AG04450 (cell line): ENCODE measurements at regions not wholly inside any gene's neighbourhood (a gene's known extent, or its start where the extent isn't known, plus 50 kb on each side); places are given as distances from the start of the nearest gene placed in this dataset.

Experiments used
- CTCF ChIA-PET: fragments of 300-600, 350-600 bp; formaldehyde crosslinking; extraction: SDS; loops from one replicate; lab custom pipeline; 2022; ENCODE audit warnings: antibody characterized with exemption, inconsistent platforms; lab: Charles Lee
- POLR2A ChIA-PET: fragments of 350-600 bp; formaldehyde crosslinking; extraction: SDS; loops from one replicate; lab custom pipeline; 2021; ENCODE audit warnings: antibody characterized with exemption, inconsistent platforms; lab: Yijun Ruan, JAX
- DNase-seq: peaks from one replicate; pipeline ENCODE4 v3.0.0-alpha.2; 2011; ENCODE audit warnings: low read depth, low spot score
- H3K27ac ChIP-seq: one replicate; pipeline ENCODE4 v1.5.1; 2012; ENCODE audit warnings: low read depth, low read length, control low read depth
- H3K27me3 ChIP-seq: one replicate; pipeline ENCODE4 v1.6.0; 2012; ENCODE audit warnings: low read length; ENCODE audit not compliant: control insufficient read depth, insufficient read depth
- H3K4me3 ChIP-seq: 2 replicates; pipeline ENCODE4 v1.5.1; 2011; ENCODE audit warnings: mild to moderate bottlenecking, low read depth, low read length, control low read depth
- H3K9me3 ChIP-seq: 2 replicates; pipeline ENCODE4 v1.5.1; 2012; ENCODE audit warnings: low read length; ENCODE audit not compliant: control insufficient read depth, insufficient read depth
- TF ChIP-seq, protein P1 (sequence below): IDR thresholded peaks from 2 replicates; pipeline ENCODE4 v1.5.1; 2011; ENCODE audit warnings: low read depth, low read length, control low read depth, inconsistent platforms

DNA sequence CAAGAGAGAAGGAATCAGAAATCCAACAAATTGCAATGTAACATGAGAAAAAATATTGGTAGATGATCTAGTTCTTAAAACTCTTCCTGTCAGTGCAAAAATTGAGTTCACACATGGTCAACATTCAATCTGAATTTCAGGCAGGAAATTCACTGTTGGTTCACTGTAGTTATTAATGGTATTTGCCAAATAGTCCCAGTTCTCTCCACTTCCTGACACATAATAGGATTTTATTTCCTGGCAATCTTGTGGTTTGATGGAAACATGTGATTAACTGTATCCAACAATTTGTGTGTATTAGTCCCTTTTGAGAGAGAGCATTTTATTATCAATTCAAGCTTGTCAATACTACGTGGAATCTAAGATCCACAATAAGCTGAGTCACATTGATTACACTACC, 1103.1 kb downstream of the ROBO2 start:
- peaks cover 5% of the 10 kb centered on the region; the same call in 1 of the 2 replicates for H3K9me3 ChIP-seq
- TF ChIP-seq, protein P1, sequence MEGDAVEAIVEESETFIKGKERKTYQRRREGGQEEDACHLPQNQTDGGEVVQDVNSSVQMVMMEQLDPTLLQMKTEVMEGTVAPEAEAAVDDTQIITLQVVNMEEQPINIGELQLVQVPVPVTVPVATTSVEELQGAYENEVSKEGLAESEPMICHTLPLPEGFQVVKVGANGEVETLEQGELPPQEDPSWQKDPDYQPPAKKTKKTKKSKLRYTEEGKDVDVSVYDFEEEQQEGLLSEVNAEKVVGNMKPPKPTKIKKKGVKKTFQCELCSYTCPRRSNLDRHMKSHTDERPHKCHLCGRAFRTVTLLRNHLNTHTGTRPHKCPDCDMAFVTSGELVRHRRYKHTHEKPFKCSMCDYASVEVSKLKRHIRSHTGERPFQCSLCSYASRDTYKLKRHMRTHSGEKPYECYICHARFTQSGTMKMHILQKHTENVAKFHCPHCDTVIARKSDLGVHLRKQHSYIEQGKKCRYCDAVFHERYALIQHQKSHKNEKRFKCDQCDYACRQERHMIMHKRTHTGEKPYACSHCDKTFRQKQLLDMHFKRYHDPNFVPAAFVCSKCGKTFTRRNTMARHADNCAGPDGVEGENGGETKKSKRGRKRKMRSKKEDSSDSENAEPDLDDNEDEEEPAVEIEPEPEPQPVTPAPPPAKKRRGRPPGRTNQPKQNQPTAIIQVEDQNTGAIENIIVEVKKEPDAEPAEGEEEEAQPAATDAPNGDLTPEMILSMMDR: no peak
- H3K27ac ChIP-seq: no peak overlapping the region
- no peak overlapping the region for H3K4me3 ChIP-seq
- POLR2A ChIA-PET: no interaction called here
- no peaks in the 10 kb centered on the region for H3K27me3 ChIP-seq
- CTCF ChIA-PET: no interaction called here
- DNase-seq: no peak

DNA sequence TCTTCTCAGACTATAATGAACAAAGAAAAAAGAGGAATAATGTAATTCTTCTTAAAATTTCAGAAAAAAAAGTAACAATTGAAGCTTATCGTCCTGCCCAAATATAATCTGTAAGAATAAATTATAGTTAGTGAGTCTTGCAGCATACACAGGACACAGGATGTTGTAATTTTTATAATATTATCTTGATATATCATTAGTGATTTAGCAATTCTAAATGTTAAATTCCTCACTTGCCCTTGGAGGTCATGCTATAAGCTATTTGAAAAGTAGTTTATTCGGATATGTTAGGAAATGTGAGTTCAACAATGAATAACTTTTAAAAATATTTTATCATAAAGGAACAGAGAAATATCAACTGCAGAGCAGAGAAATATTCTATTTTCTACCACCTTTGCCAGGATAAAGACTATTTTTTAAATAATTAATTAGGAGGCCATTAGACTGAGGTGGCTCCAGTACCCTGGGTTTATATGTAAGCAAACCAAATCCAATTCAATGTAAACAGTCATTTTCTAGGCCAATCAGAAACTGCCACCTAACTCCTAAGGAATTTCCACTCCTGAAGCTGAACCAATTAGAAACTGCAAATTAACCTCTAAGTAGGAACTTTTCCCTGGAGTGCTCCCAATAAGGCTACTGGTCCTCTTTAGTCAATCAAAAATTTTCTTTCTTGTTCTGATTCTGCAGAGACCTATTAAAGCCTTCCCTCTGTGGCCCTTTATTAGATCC, 1109.3 kb downstream of the ROBO2 start:
- CTCF ChIA-PET: no interaction called here
- Histone ChIP-seq H3K4me3 (no peak overlapping the region), H3K27me3 (no peaks in the 10 kb centered on the region), H3K27ac (no peak overlapping the region), H3K9me3 (peaks cover 5% of the 10 kb centered on the region; the same call in 1 of the 2 replicates)
- TF ChIP-seq, protein P1: no peak
- DNase-seq: no peak
- POLR2A ChIA-PET: no interaction called here

DNA sequence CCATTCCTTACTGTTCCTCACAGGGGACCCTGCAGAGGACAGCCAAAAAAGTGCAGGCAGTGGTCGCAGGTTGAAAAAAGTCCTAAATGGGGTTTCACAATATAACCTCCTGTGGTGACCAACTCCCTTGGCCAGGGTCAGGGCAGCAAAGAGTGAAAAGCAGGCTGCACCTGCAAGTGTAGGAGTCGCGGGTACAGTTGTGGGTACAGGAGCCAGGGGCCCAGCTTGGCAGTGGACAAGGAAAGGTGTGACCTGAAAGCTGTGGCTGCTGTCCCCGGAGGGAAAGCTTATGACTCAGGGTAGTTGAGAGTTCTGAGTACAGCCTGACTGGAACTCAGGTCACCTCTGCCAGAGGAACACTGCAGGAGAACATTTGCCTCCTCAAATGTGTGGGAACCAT, 1114.1 kb downstream of the ROBO2 start:
- TF ChIP-seq, protein P1: no peak
- DNase-seq: no peak
- H3K4me3 ChIP-seq: no peak overlapping the region
- H3K9me3 ChIP-seq: no peaks in the 10 kb centered on the region
- CTCF ChIA-PET: interaction anchor here (0.7 to 0.9 kb wide), 2 partner anchors 11 to 948 kb away, joined by 3 to 4 read pairs; no protein-coding TSS in a partner anchor
- no peak overlapping the region for H3K27ac ChIP-seq
- POLR2A ChIA-PET: no interaction called here
- H3K27me3 ChIP-seq: no peaks in the 10 kb centered on the region

DNA sequence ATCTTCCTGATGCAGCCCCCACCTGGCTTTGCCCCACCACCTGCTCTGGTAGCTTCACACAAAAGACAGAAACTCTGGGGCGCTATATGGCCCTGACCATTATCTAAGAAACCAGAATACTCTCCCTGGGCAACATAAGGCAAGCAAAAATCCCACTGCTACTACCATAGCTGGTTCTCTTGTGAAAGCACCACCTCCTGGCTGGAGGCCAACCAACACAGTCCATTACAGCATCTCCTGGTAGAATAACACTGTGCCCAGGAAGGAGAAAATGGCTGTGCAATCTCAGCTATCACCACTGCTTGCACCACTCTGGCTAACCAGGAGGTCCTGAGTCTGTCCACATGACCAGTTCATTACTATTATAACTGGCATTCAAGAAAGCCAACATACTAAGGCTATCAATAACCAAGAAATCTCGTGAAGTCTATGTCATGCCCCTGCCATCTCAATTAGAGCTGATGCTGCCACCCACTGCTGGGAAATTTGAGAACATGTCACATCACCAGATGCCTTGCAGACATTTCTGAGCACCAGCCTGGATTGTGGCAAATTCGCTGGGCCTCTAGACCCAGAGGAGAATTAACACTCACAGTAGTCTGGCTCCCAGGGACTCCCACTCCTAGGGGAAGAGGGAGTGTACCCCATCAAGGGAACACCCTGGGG, 1114.8 kb downstream of the ROBO2 start:
- CTCF ChIA-PET: interaction anchor here (0.7 to 1.3 kb wide), 3 partner anchors 11 to 947 kb away, joined by 3 to 4 read pairs (median 4); no protein-coding TSS in a partner anchor
- Histone ChIP-seq H3K27me3 (no peaks in the 10 kb centered on the region), H3K4me3 (no peak overlapping the region), H3K9me3 (no peaks in the 10 kb centered on the region), H3K27ac (no peak overlapping the region)
- no peak for DNase-seq
- TF ChIP-seq, protein P1: no peak
- POLR2A ChIA-PET: no interaction called here

DNA sequence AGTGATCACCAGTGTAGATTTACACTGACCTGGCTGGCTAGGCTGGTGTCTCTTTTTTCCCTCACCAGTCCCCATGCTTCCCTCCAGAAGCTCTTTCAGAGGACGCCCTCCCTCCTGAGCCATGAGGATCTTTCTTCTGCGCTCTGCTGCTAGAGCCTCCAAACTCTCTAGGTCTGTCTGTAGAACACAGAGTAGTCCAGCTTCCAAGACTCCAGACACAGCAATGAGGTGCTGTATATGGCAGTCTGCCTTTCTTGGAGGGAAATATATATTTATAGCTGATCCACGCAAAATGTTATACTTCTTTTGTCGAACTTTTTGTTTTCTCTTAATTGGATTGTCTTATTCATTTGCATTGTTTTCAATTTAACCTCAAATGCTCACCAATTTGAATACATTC, 1121.8 kb downstream of the ROBO2 start:
- TF ChIP-seq, protein P1: no peak
- DNase-seq: no peak
- CTCF ChIA-PET: no interaction called here
- Histone ChIP-seq H3K9me3 (no peaks in the 10 kb centered on the region), H3K27me3 (no peaks in the 10 kb centered on the region), H3K4me3 (no peak overlapping the region), H3K27ac (no peak overlapping the region)
- POLR2A ChIA-PET: no interaction called here
